Activated CD4-positive, alpha-beta memory T cell treated with anti-CD3 and anti-CD28 coated beads for 36 hours (primary cell): ENCODE measurements at regions not wholly inside any gene's neighbourhood (a gene's known extent, or its start where the extent isn't known, plus 50 kb on each side); places are given as distances from the start of the nearest gene placed in this dataset.
"Not testable (repeated sequence)": the region's sequence is repeated elsewhere in the genome, so short reads cannot be mapped to it uniquely, and the experiment has no call there.

Source experiments
- CTCF ChIA-PET: fragments of 350-600 bp; sonication (Branson Sonifier 250); formaldehyde crosslinking; loops from one replicate; lab custom pipeline; 2021; ENCODE audit warnings: antibody characterized with exemption, inconsistent platforms; lab: Charles Lee
- POLR2A ChIA-PET: fragments of 350-600 bp; sonication (Branson Sonifier 250); formaldehyde crosslinking; loops from one replicate; lab custom pipeline; 2021; ENCODE audit warnings: antibody characterized with exemption; lab: Charles Lee
- DNase-seq: peaks from one replicate; pipeline ENCODE4 v3.0.0-alpha.2; 2020
- H3K27ac Mint-ChIP-seq: one replicate; pipeline ENCODE4 v1.8.0; 2021; ENCODE audit warnings: mixed read lengths
- H3K27me3 Mint-ChIP-seq: one replicate; pipeline ENCODE4 v1.8.0; 2021; ENCODE audit warnings: mixed read lengths
- H3K36me3 Mint-ChIP-seq: one replicate; pipeline ENCODE4 v1.8.0; 2021; ENCODE audit warnings: mixed read lengths
- H3K4me1 Mint-ChIP-seq: one replicate; pipeline ENCODE4 v1.8.0; 2021; ENCODE audit warnings: low read depth, mixed read lengths
- H3K4me3 Mint-ChIP-seq: one replicate; pipeline ENCODE4 v1.8.0; 2021; ENCODE audit warnings: mild to moderate bottlenecking, mixed read lengths
- H3K9me3 Mint-ChIP-seq: one replicate; pipeline ENCODE4 v1.8.0; 2021; ENCODE audit warnings: mixed read lengths
- intact Hi-C: fragments of 100-400 bp; cut with micrococcal nuclease; formaldehyde crosslinking; loops from one replicate; pipeline ENCODE4 v1.15.1; 2023

DNA sequence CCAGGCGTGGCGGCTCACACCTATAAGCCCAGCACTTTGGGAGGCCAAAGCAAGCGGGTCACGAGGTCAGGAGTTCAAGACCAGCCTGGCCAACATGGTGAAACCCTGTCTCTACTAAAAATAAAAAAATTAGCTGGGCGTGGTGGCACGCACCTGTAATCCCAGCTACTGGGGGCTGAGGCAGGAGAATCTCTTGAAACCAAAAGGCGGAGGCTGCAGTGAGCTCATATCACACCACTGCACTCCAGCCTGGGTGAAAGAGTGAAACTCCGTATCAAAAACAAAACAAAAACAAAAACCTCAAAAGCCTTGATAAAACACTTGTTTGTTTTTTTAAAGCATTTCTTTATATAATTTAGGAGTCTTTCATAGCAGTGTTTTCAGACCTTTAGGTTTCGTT is 135.8 kb upstream of the LMNTD1 start:
- POLR2A ChIA-PET, H3K27me3 Mint-ChIP-seq, H3K4me3 Mint-ChIP-seq, intact Hi-C loops, H3K4me1 Mint-ChIP-seq, CTCF ChIA-PET, DNase-seq, H3K36me3 Mint-ChIP-seq, H3K9me3 Mint-ChIP-seq, H3K27ac Mint-ChIP-seq: not testable (repeated sequence)

DNA sequence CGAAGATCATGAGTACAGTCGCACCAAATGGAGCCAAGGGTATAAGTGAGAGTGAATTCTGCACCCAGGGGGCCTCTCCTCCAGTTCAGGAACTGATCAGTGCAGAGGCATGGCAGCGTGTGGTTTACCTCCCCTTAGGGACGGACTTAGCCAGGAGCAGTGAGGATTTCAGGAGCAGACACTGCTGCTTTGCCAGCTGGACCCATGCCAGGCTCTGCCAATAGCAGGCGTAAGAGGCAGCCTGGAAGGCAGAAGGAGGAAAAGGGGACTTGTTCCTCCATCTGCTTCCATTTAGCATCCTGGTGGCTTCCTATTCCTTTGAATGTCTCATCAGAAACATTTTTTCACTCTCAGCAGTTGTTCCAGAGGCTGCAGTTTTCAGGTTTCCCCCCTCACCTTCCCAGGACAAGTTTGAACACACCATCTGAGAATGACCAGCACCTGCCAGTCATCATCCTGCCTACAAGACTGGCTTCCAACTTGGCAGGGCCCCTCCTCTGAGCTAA is 137.0 kb upstream of the LMNTD1 start:
- intact Hi-C loops: no loop called here
- Mint-ChIP-seq H3K4me1 (no peaks in the 10 kb centered on the region), H3K27ac (no peak overlapping the region), H3K27me3 (no peaks in the 10 kb centered on the region), H3K9me3 (peaks cover 4% of the 10 kb centered on the region), H3K4me3 (no peak overlapping the region), H3K36me3 (no peaks in the 10 kb centered on the region)
- DNase-seq: no peak
- POLR2A ChIA-PET: no interaction called here
- CTCF ChIA-PET: no interaction called here

DNA sequence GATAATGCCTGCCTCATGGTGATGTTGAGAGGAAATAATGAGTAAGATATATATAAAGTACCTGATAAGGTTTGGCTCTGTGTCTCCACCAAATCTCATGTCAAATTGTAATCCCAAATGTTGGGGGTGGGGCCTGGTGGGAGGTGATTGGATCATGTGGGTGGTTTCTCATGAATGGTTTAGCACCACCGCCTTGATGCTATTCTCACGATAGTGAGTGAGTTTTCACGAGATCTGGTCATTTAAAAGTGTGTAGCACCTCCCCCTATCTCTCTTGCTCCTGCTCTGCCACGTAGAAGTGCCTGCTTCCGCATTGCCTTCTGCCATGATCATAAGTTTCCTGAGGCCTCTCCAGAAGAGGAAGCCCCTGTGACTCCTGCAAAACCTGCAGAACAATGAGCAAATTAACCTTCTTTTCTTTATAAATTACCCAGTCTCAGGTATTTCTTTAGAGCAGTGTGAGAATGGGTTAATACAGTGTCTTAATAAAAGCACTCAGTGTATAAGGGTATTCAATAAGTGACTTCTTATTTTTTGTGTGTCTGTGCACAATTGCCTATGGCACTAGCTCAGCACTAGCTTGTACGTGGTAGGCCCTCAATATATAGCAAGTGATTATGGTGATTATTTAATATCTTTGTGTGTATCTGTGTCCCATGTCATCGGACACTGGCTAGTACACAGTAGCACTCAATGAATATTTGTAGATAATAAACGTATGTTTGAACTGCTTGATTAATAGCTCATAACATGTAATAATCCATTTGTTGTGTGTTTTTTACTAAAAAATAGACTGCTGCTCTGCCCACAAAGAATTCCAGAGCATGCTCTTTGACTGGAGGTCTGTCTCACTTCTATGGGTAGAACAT is 138.1 kb upstream of the LMNTD1 start:
- H3K4me1 Mint-ChIP-seq: no peaks in the 10 kb centered on the region
- intact Hi-C loops: no loop called here

DNA sequence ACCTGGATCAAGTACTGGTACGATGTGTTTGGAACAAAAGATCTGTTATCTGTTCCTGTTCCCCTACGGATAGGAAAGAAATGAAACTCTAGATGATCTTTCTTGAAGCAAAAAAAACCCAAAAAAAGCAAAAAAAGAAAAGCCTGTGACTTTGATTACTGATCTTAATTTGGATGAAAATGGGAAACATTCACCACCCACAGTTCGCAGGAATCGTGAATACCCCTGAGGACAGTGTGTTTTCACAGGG is 138.7 kb upstream of the LMNTD1 start:
- ChIA-PET CTCF (no interaction called here), POLR2A (no interaction called here)
- Mint-ChIP-seq H3K36me3 (no peaks in the 10 kb centered on the region), H3K4me1 (no peaks in the 10 kb centered on the region), H3K4me3 (no peak overlapping the region), H3K27ac (no peak overlapping the region), H3K9me3 (peaks cover 4% of the 10 kb centered on the region), H3K27me3 (no peaks in the 10 kb centered on the region)
- intact Hi-C loops: no loop called here
- no peak for DNase-seq

More for the DNA sequence above, 138.1 kb upstream of the LMNTD1 start:
- POLR2A ChIA-PET: no interaction called here
- Mint-ChIP-seq H3K27ac (no peak overlapping the region), H3K27me3 (no peaks in the 10 kb centered on the region), H3K9me3 (peaks cover 4% of the 10 kb centered on the region), H3K4me3 (no peak overlapping the region), H3K36me3 (no peaks in the 10 kb centered on the region)
- CTCF ChIA-PET: no interaction called here
- no peak for DNase-seq

DNA sequence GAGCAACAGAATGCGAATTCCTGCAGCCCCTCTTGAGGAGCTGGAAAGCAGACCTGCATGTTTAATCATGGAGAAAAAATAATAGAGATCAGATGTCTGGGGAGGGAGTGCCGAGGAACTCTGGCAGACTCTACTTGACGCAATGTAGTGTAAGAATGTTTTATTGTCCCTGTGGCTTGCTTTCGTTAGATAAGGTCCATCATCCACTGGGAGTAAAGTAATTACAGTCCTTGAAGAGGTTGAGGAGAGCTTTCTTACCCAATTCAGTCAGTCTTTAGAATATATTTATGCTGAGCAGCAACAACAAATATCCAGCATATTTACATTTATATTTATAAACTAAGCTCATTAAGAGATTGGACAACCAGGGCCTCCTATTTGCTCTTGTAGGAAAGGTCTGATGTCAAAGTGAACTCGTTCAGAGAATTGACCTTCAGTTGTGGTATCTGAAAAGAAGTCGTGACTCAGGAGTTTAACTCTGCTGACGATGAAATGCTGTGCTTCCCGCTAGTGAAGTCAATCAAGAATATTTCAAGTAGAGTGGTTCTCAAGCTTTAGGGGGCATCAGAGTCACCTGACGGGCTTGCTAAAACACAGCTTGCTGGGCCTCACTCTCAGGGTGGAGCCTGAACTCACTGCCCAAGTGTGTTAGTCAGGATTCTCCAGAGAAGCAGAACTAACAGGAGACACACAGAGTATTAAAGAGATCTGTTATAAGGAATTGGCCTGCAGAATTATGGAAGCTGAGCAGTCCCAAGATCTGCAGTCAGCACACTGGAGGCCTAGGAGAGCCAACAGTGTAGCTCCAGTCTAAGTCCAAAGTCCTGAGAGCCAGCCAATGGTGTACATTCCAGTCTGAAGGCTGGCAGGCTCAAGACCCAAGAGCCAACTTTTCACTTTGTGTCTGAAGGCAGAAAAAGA is 139.3 kb upstream of the LMNTD1 start:
- Mint-ChIP-seq H3K9me3 (peaks cover under 1% of the 10 kb centered on the region), H3K4me3 (no peak overlapping the region), H3K4me1 (no peaks in the 10 kb centered on the region), H3K36me3 (no peaks in the 10 kb centered on the region), H3K27me3 (no peaks in the 10 kb centered on the region), H3K27ac (no peak overlapping the region)
- ChIA-PET CTCF (interaction anchor here (0.6 kb wide), 1 partner anchor 455 kb away, joined by 3 read pairs; no protein-coding TSS in a partner anchor), POLR2A (no interaction called here)
- no peak for DNase-seq
- intact Hi-C loops: no loop called here

DNA sequence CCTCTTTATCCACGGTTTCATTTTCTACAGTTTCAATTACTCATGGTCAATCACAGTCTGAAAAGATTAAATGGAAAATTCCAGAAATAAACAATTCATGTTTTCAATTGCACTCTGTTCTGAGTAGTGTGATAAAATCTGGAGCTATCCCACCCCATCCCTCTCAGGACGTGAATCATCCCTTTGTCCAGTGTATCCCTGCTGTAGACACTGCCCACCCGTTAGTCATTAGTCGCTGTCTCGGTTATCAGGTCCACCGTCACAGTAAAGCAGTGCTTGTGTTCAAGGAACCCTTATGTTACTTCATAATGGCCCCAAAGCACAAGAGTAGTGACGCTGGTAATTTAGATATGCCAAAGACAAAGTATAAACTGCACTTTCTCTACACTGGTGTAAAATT is 141.0 kb upstream of the LMNTD1 start:
- Mint-ChIP-seq H3K9me3 (no peaks in the 10 kb centered on the region), H3K4me3 (no peak overlapping the region), H3K27me3 (no peaks in the 10 kb centered on the region), H3K4me1 (no peaks in the 10 kb centered on the region), H3K27ac (no peak overlapping the region), H3K36me3 (no peaks in the 10 kb centered on the region)
- DNase-seq: no peak
- intact Hi-C loops: no loop called here
- POLR2A ChIA-PET: no interaction called here
- CTCF ChIA-PET: no interaction called here

DNA sequence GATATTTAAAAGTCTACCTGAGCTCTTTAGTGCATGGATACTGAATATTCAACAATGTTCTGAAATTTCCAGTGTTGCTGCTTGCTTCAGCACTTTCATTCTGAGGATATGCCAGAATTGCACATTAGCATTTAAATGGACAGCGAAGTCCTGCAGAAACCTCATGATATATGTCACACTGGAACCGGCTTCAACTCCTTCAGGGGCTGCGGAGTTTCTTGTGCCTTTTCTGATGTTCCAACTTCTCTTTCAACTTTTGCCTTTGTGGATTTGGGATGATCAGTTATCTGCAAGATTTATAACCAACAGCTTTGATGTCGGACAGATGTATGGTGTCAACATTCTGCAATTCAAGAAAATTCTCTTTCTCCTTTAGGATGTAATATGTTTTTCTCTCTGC is 142.5 kb upstream of the LMNTD1 start:
- ChIA-PET CTCF (no interaction called here), POLR2A (no interaction called here)
- Mint-ChIP-seq H3K4me3 (no peak overlapping the region), H3K36me3 (no peaks in the 10 kb centered on the region), H3K27ac (no peak overlapping the region), H3K9me3 (no peaks in the 10 kb centered on the region), H3K4me1 (no peaks in the 10 kb centered on the region), H3K27me3 (no peaks in the 10 kb centered on the region)
- intact Hi-C loops: no loop called here
- no peak for DNase-seq

DNA sequence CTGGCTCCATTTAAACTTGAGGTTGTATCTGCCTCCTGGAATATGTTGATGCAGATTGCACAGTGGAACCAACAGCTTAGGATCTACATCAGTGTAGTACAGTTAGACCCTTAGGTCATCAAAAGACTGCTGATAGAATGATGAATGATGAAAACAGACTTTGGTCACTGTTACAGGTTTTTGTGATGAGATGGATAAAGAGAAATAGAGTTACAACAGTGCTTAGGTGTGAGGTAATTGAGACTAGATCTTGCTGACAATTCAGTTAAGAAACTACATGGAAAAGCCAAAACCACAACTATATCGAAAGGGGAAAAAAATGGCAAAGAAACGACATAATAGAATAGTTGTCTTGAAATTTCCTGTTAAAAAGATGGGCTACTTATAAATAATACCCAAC is 145.7 kb upstream of the LMNTD1 start:
- H3K9me3 Mint-ChIP-seq: no peaks in the 10 kb centered on the region
- no peak for DNase-seq
- H3K4me3 Mint-ChIP-seq: no peak overlapping the region
- no peaks in the 10 kb centered on the region for H3K27me3 Mint-ChIP-seq
- ChIA-PET CTCF (no interaction called here), POLR2A (no interaction called here)
- no peaks in the 10 kb centered on the region for H3K4me1 Mint-ChIP-seq
- H3K36me3 Mint-ChIP-seq: no peaks in the 10 kb centered on the region
- intact Hi-C loops: no loop called here
- H3K27ac Mint-ChIP-seq: no peak overlapping the region

DNA sequence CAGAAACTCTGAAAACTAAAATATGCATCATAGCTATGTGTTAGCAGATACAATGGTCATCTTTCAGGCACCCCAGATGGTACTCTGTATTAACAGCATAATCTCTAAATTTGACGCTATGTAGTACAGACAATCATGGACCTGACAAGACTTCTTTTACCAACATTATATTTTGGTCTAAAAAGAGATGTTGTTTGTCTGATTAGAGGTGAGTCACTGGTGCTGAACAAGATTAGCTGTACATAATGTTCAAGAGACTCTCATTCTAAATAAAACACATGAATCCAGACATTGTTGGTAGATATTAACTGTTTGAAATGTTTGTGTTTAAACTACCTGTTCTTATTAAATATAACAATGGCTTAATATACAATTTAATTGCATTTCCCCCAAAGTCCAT is 146.4 kb upstream of the LMNTD1 start:
- Mint-ChIP-seq H3K9me3 (no peaks in the 10 kb centered on the region), H3K27me3 (no peaks in the 10 kb centered on the region), H3K36me3 (no peaks in the 10 kb centered on the region), H3K4me3 (no peak overlapping the region), H3K27ac (no peak overlapping the region), H3K4me1 (no peaks in the 10 kb centered on the region)
- CTCF ChIA-PET: no interaction called here
- POLR2A ChIA-PET: no interaction called here
- no peak for DNase-seq
- intact Hi-C loops: no loop called here

DNA sequence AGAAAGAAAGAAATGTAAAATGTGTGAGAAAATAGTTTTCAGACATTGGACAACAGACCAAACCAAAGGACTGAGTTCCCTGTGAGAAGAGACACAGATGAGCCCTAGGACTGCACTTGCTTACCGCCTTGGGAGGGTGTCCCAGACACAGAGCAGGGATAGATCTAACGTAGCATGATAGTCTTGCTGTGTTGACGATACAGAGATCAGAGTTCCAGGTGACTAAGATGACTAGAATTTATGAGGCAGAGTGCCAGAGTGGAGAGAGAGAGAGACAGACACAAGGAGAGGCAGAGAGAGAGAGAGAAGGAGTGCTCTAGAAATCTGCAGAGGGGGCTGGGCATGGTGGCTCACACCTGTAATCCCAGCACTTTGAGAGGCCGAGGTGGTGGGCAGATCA is 148.2 kb upstream of the LMNTD1 start:
- Mint-ChIP-seq H3K4me1 (no peaks in the 10 kb centered on the region), H3K9me3 (no peaks in the 10 kb centered on the region), H3K36me3 (no peaks in the 10 kb centered on the region), H3K4me3 (no peak overlapping the region), H3K27me3 (no peaks in the 10 kb centered on the region), H3K27ac (no peak overlapping the region)
- intact Hi-C loops: no loop called here
- POLR2A ChIA-PET: no interaction called here
- DNase-seq: no peak
- CTCF ChIA-PET: no interaction called here

DNA sequence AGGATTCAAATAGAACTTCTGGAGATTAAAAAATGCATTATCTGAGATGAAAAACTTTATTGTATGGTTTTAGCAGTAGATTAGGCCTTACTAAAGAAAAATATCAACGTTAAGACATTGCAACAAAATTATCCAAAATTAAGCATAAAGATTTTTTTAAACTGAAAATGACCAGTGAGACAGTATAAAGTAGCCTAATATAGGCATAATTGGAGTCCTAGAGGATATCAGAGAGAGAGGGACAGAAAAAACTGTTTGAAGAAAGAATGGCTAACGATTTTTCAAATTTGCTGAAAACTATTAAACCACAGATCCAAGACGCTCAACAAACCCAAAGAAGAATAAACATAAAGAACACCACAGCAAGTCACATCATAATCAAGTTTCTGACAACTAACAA is 149.5 kb upstream of the LMNTD1 start:
- ChIA-PET CTCF (no interaction called here), POLR2A (no interaction called here)
- Mint-ChIP-seq H3K27ac (no peak overlapping the region), H3K36me3 (no peaks in the 10 kb centered on the region), H3K4me1 (no peaks in the 10 kb centered on the region), H3K4me3 (no peak overlapping the region), H3K9me3 (no peaks in the 10 kb centered on the region), H3K27me3 (no peaks in the 10 kb centered on the region)
- no peak for DNase-seq
- intact Hi-C loops: no loop called here

DNA sequence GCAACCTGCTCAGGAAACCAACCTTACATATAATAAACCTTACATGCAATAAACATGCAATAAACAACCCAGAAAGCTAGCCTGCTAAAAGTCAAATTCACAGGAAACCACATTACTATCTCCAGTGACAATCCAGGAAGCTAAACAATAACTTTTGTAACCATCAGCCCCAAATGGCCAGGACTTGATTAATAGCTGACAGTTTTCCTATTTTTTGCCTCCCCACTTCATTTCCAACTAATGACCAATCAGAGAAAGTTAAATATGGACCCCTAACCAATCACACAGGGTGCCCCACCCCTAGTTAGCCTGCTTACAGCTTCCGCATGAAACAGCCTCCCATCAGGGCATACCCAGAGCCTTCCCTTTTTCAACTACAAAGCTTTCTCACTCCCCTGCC is 152.2 kb upstream of the LMNTD1 start:
- intact Hi-C loops: no loop called here
- no peak overlapping the region for H3K4me3 Mint-ChIP-seq
- ChIA-PET CTCF (no interaction called here), POLR2A (no interaction called here)
- no peaks in the 10 kb centered on the region for H3K4me1 Mint-ChIP-seq
- H3K27me3 Mint-ChIP-seq: no peaks in the 10 kb centered on the region
- H3K27ac Mint-ChIP-seq: no peak overlapping the region
- no peaks in the 10 kb centered on the region for H3K36me3 Mint-ChIP-seq
- no peaks in the 10 kb centered on the region for H3K9me3 Mint-ChIP-seq
- DNase-seq: no peak
